WTC11 (cell line): ENCODE measurements at regions not wholly inside any gene's neighbourhood (a gene's known extent, or its start where the extent isn't known, plus 50 kb on each side); places are given as distances from the start of the nearest gene placed in this dataset.
"Not testable (repeated sequence)": the region's sequence is repeated elsewhere in the genome, so short reads cannot be mapped to it uniquely, and the experiment has no call there.

Experiments used
- CDX4 ChIP-seq: fragments of 250-450 bp; sonication (Bioruptor Pico); IDR thresholded peaks from 2 replicates; pipeline ENCODE4 v1.9.0; 2021; ENCODE audit warnings: moderate library complexity, mild to moderate bottlenecking, inconsistent platforms, borderline replicate concordance
- CTCF ChIP-seq: fragments of 200-600 bp; IDR thresholded peaks from 2 replicates; pipeline ENCODE4 v1.8.0; 2022; ENCODE audit warnings: antibody characterized with exemption
- E2F5 ChIP-seq: sonication (generic); formaldehyde crosslinking; IDR thresholded peaks from 2 replicates; pipeline ENCODE4 v1.8.1; 2022; ENCODE audit warnings: mild to moderate bottlenecking, moderate library complexity, missing genetic modification reagents
- FOXK1 ChIP-seq: sonication (generic); formaldehyde crosslinking; IDR thresholded peaks from 2 replicates; pipeline ENCODE4 v1.8.0; 2022; ENCODE audit warnings: mild to moderate bottlenecking, moderate library complexity, missing genetic modification reagents
- HMGXB4 ChIP-seq: sonication (generic); formaldehyde crosslinking; IDR thresholded peaks from 2 replicates; pipeline ENCODE4 v1.8.1; 2023; ENCODE audit warnings: mild to moderate bottlenecking, moderate library complexity, missing genetic modification reagents
- KAT7 ChIP-seq: sonication (generic); formaldehyde crosslinking; IDR thresholded peaks from 2 replicates; pipeline ENCODE4 v1.8.1; 2023; ENCODE audit warnings: missing genetic modification reagents, mild to moderate bottlenecking, borderline replicate concordance
- MAX ChIP-seq: sonication (generic); formaldehyde crosslinking; IDR thresholded peaks from 2 replicates; pipeline ENCODE4 v1.8.0; 2022; ENCODE audit warnings: mild to moderate bottlenecking, missing genetic modification reagents
- SP1 ChIP-seq: sonication (generic); formaldehyde crosslinking; conservative IDR thresholded peaks from 2 replicates; pipeline ENCODE4 v1.8.1; 2022; ENCODE audit warnings: missing genetic modification reagents
- TEAD1 ChIP-seq: sonication (generic); formaldehyde crosslinking; IDR thresholded peaks from 2 replicates; pipeline ENCODE4 v1.8.0; 2022; ENCODE audit warnings: mild to moderate bottlenecking, missing genetic modification reagents
- TP53 ChIP-seq: sonication (generic); formaldehyde crosslinking; IDR thresholded peaks from 2 replicates; pipeline ENCODE4 v1.8.1; 2023; ENCODE audit warnings: mild to moderate bottlenecking, missing genetic modification reagents
- ZNF317 ChIP-seq: sonication (generic); formaldehyde crosslinking; IDR thresholded peaks from 2 replicates; pipeline ENCODE4 v1.8.1; 2023; ENCODE audit warnings: low read depth, mild to moderate bottlenecking, moderate library complexity, missing genetic modification reagents, borderline replicate concordance
- ZNF512 ChIP-seq: sonication (generic); formaldehyde crosslinking; IDR thresholded peaks from 2 replicates; pipeline ENCODE4 v1.8.1; 2022; ENCODE audit warnings: missing genetic modification reagents, borderline replicate concordance

GRCh38 chr2:7876445-7876844 is 805.4 kb upstream of the ID2 start:
- not testable (repeated sequence) for TF ChIP-seq CTCF; HMGXB4 (CRISPR knock-in tag); TP53 (CRISPR knock-in tag); E2F5 (CRISPR knock-in tag); MAX (CRISPR knock-in tag); ZNF317 (CRISPR knock-in tag); FOXK1 (CRISPR knock-in tag); ZNF512 (CRISPR knock-in tag); CDX4 (CRISPR knock-in tag); SP1 (CRISPR knock-in tag); KAT7 (CRISPR knock-in tag)
- peak; percentile 29; the same call in 1 of the 2 replicates for TF ChIP-seq TEAD1 (CRISPR knock-in tag)
